HG02885 (cell line): ENCODE measurements at regions not wholly inside any gene's neighbourhood (a gene's known extent, or its start where the extent isn't known, plus 50 kb on each side); places are given as distances from the start of the nearest gene placed in this dataset.

Experiments
- ATAC-seq: cut with Tn5 transposase; IDR thresholded peaks from one replicate; pipeline ENCODE4 v1.9.1; 2021; ENCODE audit warnings: mild to moderate bottlenecking; ENCODE audit not compliant: unreplicated experiment, poor library complexity

DNA sequence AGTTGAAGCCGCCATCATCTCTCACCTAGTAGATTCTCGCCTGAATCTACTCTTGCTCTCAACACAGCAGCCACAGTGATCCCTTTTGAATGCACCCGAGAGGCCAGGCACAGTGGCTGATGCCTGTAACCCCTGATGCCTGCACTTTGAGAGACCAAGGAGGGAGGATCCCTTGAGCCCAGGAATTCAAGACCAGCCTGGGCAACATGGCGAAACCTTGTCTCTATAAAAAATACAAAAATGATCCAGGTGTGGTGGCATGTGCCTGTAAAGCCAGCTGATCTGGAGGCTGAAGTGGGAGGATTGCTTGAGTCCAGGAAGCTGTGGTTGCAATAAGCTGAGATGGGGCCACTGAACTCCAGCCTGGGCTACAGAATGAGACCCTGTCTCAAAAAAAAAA is 60.3 kb upstream of the EML4 start:
- ATAC-seq, result no peak

DNA sequence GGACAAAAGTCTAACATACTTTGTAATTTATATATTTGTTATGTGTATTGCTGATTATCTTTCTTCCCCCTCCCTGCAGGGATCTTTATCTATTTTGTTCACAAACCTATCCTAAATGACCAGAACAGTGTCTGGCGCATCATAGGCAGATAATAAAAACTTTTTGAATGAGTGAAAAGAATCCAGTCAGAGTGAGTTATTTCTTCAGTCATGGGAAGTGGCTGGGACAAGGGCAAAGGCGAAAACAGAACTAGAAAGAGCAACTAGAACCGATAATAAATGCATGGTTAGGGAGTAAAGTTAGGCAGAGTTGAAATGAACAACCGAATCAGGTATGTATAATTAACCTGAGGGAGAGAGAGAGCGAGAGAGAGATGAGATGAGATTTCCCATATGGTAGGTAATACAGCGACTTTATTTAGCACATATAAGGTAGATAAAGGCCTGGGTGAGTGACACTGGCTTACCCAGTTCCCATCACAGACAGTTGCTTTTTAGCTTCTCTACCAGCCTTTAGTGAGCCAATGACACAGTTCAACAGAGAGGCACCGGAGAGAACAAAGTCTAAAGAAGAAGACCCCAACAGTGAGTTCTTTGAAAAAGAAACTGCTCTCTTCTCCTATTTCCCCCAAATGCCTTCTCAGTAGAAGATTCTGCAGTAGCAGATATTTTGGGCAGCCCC is 59.1 kb upstream of the EML4 start:
- no peak for ATAC-seq

DNA sequence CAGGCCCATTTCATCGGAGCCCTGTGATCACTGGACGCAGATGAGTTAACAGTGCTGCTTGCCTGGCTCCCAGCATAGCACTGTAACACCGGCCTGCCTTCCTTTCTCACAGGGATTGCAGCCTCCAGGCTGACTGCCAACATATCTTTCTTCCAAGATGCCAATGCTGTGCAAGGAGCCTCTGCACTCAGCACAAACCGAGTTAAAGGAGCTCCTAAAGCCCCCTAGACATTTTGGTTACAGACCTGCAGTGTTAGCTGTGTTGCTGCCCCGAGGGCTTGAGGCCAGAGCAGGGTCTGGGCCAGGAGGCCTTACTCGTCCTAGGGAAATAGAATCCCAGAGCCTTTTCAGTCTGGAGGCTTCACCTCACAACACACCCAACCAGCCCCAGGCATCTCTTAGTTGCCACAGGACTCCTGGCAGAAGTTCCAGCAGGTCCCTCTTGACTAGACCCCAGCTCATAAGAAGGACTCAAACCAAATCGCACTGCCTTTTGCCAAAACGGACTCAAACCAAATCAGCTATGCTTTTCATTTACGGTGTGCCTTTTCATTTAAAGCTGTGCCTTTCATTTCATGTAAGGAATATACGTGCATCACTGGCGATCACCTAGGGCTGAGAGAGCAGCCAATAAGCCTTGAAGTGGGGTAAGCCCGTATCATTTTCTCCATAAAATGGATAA is 58.4 kb upstream of the EML4 start:
- no peak for ATAC-seq

DNA sequence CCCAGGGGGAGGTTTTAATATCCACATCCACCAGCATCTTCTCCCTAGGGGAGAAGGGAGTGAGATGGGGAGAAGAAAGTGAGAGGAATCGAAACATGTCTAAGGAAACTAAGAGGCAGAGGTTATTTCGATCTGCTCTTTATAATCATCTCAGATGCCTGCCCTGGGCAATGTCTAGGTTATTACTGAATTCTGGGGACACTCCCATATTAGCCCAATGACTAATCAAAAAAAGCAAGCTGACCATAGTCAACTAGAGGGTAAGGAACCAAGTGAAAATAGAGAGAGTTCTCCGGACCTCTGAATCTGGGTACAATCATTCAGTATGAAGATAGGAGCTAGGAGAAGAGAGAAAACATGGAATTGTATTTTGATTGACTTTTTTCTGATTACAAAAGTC is 56.7 kb upstream of the EML4 start:
- no peak for ATAC-seq

DNA sequence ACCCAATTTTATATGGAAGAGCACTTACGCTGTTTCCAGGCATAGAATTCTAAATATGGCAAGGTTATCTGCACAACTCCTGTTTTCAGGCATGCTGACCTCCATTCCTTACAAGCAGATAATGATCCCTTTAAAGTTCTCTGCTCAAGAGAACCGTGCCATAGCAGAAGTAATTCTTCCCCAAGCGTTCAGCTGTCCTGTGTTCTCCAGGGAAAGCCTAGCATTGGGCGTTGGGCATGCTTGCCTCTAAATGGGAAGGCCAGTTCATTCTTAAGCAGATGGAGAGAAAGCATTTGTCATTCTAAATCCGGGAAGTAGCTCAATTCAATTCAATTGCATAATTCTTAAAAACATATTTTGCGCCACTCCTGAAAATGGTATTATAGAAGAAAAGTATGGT is 55.7 kb upstream of the EML4 start:
- ATAC-seq, result no peak

DNA sequence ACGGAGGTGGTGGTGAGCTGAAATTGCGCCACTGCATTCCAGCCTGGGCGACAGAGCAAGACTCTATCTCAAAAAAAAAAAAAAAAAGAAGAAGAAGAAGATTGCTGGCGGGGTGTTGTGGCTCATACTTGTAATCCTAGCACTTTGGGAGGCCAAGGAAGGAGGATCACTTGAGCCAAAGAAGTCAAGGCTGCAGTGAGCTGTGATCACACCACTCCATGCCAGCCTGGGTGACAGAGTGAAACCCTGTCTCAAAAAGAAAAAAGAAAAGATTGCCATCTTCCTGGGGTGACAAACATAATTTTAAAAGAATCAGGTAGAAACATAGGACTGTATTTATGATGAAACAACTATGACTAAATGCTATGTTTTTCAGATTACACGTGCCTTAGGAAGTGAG is 55.1 kb upstream of the EML4 start:
- no peak for ATAC-seq

DNA sequence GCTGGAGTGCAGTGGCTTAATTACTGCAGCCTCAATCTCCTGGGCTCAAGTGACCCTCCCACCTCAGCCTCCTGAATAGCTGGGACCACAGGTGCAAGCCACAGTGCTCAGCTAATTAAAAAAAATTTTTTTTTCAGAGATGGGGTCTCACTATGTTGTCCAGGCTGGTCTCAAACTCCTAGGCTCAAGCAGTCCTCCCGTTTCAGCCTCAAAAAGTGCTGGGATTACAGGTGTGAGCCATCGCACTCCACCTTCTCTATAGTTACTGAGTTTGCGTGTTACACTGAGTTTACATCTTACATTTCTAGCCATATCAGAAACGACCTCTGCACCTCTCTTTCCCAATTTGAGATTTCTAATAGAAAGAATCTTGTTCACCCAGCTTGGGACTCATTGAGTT is 53.6 kb upstream of the EML4 start:
- ATAC-seq, result no peak

DNA sequence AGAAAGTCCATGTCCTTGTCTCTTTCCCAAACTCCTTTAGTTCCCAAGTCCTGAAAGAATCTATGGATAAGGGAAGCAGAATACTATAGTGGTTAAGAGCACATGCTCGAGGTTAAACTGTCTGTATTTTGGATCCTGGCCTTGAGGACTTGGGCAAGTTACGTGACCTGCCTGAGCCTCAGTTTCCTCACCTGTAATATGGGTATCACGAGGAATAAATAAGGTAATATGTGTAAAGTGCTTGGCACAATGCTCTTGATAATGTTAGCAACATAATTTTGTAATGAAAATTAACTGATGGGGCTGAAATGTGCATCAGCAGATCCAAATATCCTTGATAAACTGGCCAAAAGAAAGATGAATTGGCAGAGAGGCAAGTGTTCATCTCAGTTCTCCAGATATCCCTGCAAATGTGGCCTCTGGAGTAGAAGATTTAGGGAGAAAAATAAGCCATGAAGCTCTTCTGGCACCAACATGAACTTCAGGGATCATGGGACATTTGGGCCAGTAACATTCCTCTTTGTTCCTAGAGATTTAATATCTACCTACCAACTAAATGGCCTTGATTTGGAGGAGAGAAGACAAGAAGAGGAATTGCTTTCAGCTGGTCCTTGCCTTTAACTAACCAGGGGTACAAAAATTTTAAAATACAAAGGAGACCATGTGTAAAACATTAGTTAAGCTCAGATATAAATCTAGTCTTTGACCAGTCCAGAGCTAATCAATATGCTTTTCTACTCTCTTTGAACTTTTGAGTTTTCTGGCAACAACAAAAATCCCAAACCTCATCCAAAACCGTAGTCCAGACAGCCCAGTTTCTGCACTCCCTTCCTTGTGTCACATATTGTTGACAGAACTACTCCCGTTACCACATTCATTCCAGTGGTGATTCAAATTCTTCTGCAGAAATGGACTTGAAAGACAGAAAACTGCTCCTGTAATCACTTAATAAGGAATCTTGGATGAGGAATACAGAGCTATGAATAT is 52.7 kb upstream of the EML4 start:
- ATAC-seq, result no peak

DNA sequence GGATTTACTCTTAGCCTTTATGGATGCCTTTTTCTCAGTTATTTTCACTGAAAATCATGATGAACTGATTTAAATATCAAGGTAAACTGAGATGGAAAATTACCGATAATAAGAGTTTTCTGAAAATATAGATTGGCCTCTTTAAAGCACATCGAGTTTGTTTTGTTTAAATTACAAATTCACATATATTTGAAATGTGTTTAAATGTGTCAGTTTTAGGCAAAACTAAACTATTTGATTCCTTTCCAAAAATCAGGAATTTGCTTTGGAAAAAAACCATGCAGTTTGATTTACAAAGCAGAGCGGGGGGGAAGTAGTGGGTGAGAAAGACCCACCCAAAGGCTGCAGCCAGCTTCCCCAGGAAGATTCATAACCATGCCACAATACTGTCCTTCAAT is 52.0 kb upstream of the EML4 start:
- no peak for ATAC-seq

DNA sequence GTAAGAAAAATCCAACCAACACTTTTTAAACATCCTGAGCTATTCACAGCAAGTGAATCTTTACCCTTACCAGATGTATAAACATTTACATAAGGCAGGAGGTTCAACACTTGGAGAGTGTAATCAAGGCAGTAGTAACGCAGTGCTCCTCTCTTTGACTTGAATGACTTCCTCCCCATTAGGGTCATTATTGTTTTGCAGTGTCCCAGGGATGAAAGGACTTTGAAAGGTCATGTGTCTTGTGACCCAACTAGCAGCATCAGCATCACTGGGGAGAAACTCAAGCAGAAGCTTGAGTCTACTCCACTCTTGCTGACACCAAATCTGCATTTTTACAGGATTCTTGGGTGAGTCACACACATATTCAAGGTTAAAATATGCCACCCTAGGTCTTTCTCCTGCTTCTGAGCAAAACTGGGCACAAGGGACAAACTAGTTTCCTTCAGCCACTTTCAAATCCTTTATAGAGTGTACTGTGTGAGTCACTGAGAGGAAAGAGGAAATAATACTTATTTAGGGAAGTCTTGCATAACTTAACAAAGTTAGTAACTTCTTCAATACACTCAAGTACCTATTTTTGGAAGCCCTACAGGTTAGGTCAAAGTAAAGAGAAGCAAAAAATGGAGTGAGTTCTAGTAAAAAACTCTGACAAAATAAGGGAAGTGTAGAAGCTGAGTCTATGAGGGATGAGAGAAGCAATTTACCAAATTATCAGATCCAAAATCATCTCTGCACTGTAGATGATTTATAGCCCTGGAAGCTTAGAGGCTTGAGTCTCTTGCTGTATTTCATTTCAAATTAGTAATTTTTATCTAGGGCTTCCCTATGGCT is 51.0 kb upstream of the EML4 start:
- ATAC-seq, result peak; percentile 94

DNA sequence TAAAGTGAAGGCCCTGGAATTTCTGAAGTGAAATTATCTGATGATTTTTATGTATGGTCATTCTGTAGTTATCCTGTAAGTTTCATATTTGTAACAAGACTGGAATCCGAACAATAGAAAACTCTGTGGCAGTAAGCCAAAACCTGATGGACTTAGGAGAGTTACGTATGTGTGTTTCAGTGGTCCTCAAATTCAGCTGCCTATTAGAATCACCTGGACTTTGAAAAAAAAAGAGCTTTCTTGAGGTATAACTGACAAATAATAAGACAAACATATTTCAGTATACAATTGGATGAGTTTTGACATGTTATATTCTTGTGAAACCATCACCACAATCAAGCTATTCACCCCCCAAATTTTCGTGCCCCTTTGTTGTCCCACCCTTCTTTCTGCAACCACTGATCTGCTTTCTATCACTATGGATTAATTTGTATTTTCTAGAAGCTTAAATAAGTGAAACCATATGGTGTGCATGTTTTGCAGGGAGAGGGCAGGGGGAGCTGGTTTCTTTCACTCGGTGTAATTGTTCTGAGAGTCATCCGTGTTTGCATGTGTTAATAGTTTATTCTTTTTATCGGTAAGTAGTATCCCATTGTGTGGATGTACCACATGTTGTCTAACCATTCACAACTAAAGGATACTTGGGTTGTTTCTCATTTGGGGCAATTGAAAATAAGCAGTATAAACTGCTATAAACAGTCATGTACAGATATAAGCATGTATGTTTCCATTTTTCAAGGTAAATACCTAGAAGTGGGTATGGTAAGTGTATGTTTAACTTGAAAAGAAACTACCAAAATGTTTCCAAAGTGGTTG is 50.2 kb upstream of the EML4 start:
- no peak for ATAC-seq
